Stomach (tissue), 8 donors: ENCODE measurements at regions not wholly inside any gene's neighbourhood (a gene's known extent, or its start where the extent isn't known, plus 50 kb on each side); places are given as distances from the start of the nearest gene placed in this dataset.
A peak's percentile ranks its signal among the peaks of the same experiment; 100 is the strongest.

ENCODE experiments used
- DNase-seq, 2 donors: peaks; one replicate each; pipeline versions ENCODE4 v3.0.0 to v3.0.0-alpha.2; 2013 to 2019
- H3K27ac ChIP-seq, 5 donors: fragments of 200-600 bp in 4 of 5; sonication (generic) in 4 of 5; one replicate each; pipeline ENCODE4 v1.5.1; 2013 to 2019; ENCODE audit warnings: mild to moderate bottlenecking in 1 of 5, moderate library complexity in 1 of 5
- H3K27me3 ChIP-seq, 3 donors: fragments of 200-600 bp; sonication (generic); one replicate each; pipeline ENCODE4 v1.5.1; 2017 to 2019; ENCODE audit warnings: mixed run types in 1 of 3
- H3K36me3 ChIP-seq, 4 donors: fragments of 200-600 bp; sonication (generic); 1 replicate in 3 of 4; 2 replicates in 1 of 4; pipeline ENCODE4 v1.5.1; 2016 to 2019
- H3K4me1 ChIP-seq, 4 donors: fragments of 200-600 bp; sonication (generic); one replicate each; pipeline ENCODE4 v1.5.1; 2016 to 2019
- H3K4me3 ChIP-seq, 4 donors: fragments of 200-600 bp; sonication (generic) in 3 of 4; one replicate each; pipeline ENCODE4 v1.5.1; 2016 to 2019; ENCODE audit warnings: mild to moderate bottlenecking in 1 of 4
- H3K9me3 ChIP-seq, 4 donors: fragments of 200-600 bp; sonication (generic); one replicate each; pipeline ENCODE4 v1.5.1; 2016 to 2019
- CTCF ChIP-seq, 7 experiments: fragments of 450-650 bp in 4 of 7; fragments of 200-600 bp in 3 of 7; sonication (generic) in 3 of 7; IDR thresholded peaks; one replicate each; pipeline ENCODE4 v1.5.1; 2016 to 2019; ENCODE audit warnings: antibody characterized with exemption in 7 of 7, control low read depth in 2 of 7, mild to moderate bottlenecking in 1 of 7
- EP300 ChIP-seq: sonication (generic); formaldehyde crosslinking; IDR thresholded peaks from one replicate; pipeline ENCODE4 v1.6.1; 2017; ENCODE audit warnings: antibody characterized with exemption
- POLR2A ChIP-seq, 4 donors: fragments of 450-650 bp; IDR thresholded peaks; one replicate each; pipeline ENCODE4 v1.6.1; 2016; ENCODE audit warnings: antibody characterized with exemption in 4 of 4, control low read depth in 2 of 4, mild to moderate bottlenecking in 1 of 4, moderate library complexity in 1 of 4
- POLR2AphosphoS5 ChIP-seq, 3 donors: sonication (generic); formaldehyde crosslinking; IDR thresholded peaks; one replicate each; pipeline ENCODE4 v1.6.1; 2016; ENCODE audit warnings: antibody characterized with exemption in 3 of 3
- WGBS, 5 donors: extraction: QIAGEN DNeasy Blood & Tissue Kit in 3 of 5; methylation state at CpG; one replicate each; pipeline versions ENCODE4 v1.1.5 to v1.1.7; 2013 to 2018; 5-methylcytosine and 5-hydroxymethylcytosine counted together
- intact Hi-C: fragments of 100-400 bp; cut with DNase I; formaldehyde crosslinking; loops from one replicate; pipeline ENCODE4 v1.15.1; 2023; ENCODE audit warnings: low total_unique reads
- donor health status: healthy with polysubstance abuse.
- donor health status: Bipolar disorder and iron deficiency.
- donor health status: healthy.

DNA sequence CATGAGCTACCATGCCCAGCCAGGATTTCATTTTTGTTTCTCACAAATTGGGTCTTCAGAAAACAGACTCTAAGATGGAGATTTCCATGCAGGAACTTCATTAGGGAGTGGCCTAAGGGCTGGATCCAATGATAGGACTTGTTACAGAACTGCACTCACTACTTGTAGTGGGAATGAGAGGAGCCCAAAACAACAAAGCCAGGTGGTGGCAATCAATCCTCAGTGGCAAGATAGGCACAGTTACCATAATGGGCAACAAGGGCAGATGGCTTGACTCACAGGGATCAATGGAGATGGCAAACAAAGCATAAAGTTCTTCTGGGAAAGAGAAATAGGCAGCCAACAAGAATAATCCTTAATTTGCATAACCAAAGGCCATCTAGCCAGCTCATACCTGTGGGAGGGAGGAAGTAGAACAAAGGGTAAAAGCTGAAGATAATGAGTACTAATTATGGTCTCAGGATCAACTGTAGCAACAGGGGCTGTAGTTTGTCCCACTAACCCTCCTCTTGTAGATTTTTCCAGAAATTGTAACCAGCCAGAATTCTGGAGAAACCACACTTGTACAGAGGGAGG, 72.8 kb upstream of the MAPK10 start:
- TF ChIP-seq EP300 (no peak), POLR2A (IDR thresholded peaks at IDR 0.05) (no peak), CTCF (IDR thresholded peaks at IDR 0.05) (no peak), POLR2AphosphoS5 (IDR thresholded peaks at IDR 0.05) (no peak)
- intact Hi-C loops = no loop called here
- no peak overlapping the region for H3K27ac ChIP-seq

GRCh38 chr4:86439293-86439692, 79.4 kb upstream of the MAPK10 start:
- 44 to 53% (median 51%) methylated on average over 2 of the region's 2 CpGs for WGBS, 5 donors
- intact Hi-C loops = no loop called here
- no peak overlapping the region for H3K4me3 ChIP-seq
- TF ChIP-seq POLR2AphosphoS5 (IDR thresholded peaks at IDR 0.05) (no peak), CTCF (IDR thresholded peaks at IDR 0.05) (no peak), EP300 (no peak), POLR2A (IDR thresholded peaks at IDR 0.05) (no peak)
- no peak for DNase-seq
- no peaks in the 10 kb centered on the region for H3K4me1 ChIP-seq
- H3K36me3 ChIP-seq = no peaks in the 10 kb centered on the region
- no peaks in the 10 kb centered on the region for H3K9me3 ChIP-seq
- H3K27ac ChIP-seq = no peak overlapping the region
- no peaks in the 10 kb centered on the region for H3K27me3 ChIP-seq

More for the DNA sequence above, 72.8 kb upstream of the MAPK10 start:
- H3K36me3 ChIP-seq = no peaks in the 10 kb centered on the region
- H3K4me1 ChIP-seq = no peaks in the 10 kb centered on the region
- no peak overlapping the region for H3K4me3 ChIP-seq
- H3K9me3 ChIP-seq = no peaks in the 10 kb centered on the region
- DNase-seq = no peak
- no peaks in the 10 kb centered on the region for H3K27me3 ChIP-seq

- Histone ChIP-seq H3K4me1 (no peaks in the 10 kb centered on the region), H3K36me3 (no peaks in the 10 kb centered on the region), H3K4me3 (no peak overlapping the region), H3K27ac (no peak overlapping the region), H3K9me3 (no peaks in the 10 kb centered on the region), H3K27me3 (no peaks in the 10 kb centered on the region)
- DNase-seq = no peak
- intact Hi-C loops = no loop called here
- 67 to 86% (median 81%) methylated on average over 3 of the region's 3 CpGs for WGBS, 5 donors
- TF ChIP-seq EP300 (no peak), CTCF (IDR thresholded peaks at IDR 0.05) (no peak), POLR2A (IDR thresholded peaks at IDR 0.05) (no peak), POLR2AphosphoS5 (IDR thresholded peaks at IDR 0.05) (no peak)
These were observed 81.5 kb upstream of the MAPK10 start for GRCh38 chr4:86441175-86441936.

DNA sequence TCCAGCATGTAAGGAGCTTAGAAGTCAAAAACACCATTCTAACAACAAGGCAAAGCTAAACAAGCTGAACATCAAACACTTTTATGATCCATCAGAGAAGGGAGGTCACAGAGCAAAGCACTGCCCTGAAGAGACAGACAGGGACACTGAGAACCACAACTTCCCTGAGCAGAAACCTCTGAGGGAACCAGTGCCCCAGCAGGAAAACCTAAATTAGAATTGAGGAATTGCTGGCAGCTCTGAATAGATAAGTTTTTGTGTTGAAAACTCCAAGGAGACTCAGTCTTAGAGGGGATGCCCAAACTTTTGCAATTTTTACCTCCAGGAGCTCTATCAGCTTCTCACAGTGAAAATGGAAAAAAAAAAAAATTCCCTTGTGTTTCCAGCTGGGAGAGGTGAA, 83.0 kb upstream of the MAPK10 start:
- no peaks in the 10 kb centered on the region for H3K9me3 ChIP-seq
- no peaks in the 10 kb centered on the region for H3K27me3 ChIP-seq
- no peaks in the 10 kb centered on the region for H3K36me3 ChIP-seq
- no peak for DNase-seq
- H3K4me3 ChIP-seq = no peak overlapping the region
- TF ChIP-seq POLR2A (IDR thresholded peaks at IDR 0.05) (no peak), POLR2AphosphoS5 (IDR thresholded peaks at IDR 0.05) (no peak), EP300 (no peak), CTCF (IDR thresholded peaks at IDR 0.05) (no peak)
- no peaks in the 10 kb centered on the region for H3K4me1 ChIP-seq
- peak overlapping the region in 1 of 5 donors; percentile 49 for H3K27ac ChIP-seq
- intact Hi-C loops = no loop called here
